HCT116 (cell line): ENCODE measurements at regions not wholly inside any gene's neighbourhood (a gene's known extent, or its start where the extent isn't known, plus 50 kb on each side); places are given as distances from the start of the nearest gene placed in this dataset.

ENCODE experiments used
- ATAC-seq: fragments of 200-7000 bp; cut with Tn5 transposase; 2 replicates; pipeline ENCODE4 v1.9.1; 2020; ENCODE audit warnings: mild to moderate bottlenecking, moderate library complexity
- BruUV-seq: library from RNA; stranded (reverse); fragments of 400-500 nt; replicated peaks from 2 replicates; lab custom pipeline; 2021; lab: Mats Ljungman, UMichigan
- CTCF ChIA-PET: fragments of 300-600 bp; sonication (Branson Sonifier 250); formaldehyde crosslinking; loops from one replicate; lab custom pipeline; 2021; ENCODE audit warnings: antibody characterized with exemption; lab: Charles Lee
- POLR2A ChIA-PET: fragments of 300-600, 350-600 bp; sonication (Branson Sonifier 250); formaldehyde crosslinking; loops from one replicate; lab custom pipeline; 2021; ENCODE audit warnings: antibody characterized with exemption; lab: Charles Lee
- RAD21 ChIA-PET, 2 experiments: fragments of 300-600 bp; sonication (Branson Sonifier 250); formaldehyde crosslinking; loops; one replicate each; lab custom pipeline; 2023; ENCODE audit warnings: low total read pairs in 2 of 2; ENCODE audit not compliant: uncharacterized antibody in 2 of 2, unreplicated experiment in 2 of 2, low non-redundant PET in 1 of 2; lab: Charles Lee
- DNase-seq: peaks from one replicate; pipeline ENCODE4 v3.0.0-alpha.2; 2010; ENCODE audit warnings: low read depth, low spot score
- H2AFZ ChIP-seq: fragments of 200-600 bp; shearing (Covaris generic), sonication (generic); 2 replicates; pipeline ENCODE4 v1.6.1; 2017; ENCODE audit warnings: low read depth, mixed run types, mixed read lengths, antibody characterized with exemption, low read length; ENCODE audit not compliant: poor library complexity, severe bottlenecking
- H3K27ac ChIP-seq: 2 replicates; pipeline ENCODE4 v1.5.1; 2012; ENCODE audit warnings: low read depth, low read length
- H3K27me3 ChIP-seq: fragments of 200-600 bp; sonication (generic); 2 replicates; pipeline ENCODE4 v1.6.1; 2016; ENCODE audit warnings: mixed run types, low read length, mixed read lengths; ENCODE audit not compliant: insufficient read depth
- H3K36me3 ChIP-seq, 2 experiments: fragments of 200-500 bp in 1 of 2; fragments of 200-600 bp in 1 of 2; sonication (Bioruptor generic) in 1 of 2; sonication (generic) in 1 of 2; 2 replicates each; pipeline versions ENCODE4 v1.5.1 to v1.6.1; 2014 to 2016; ENCODE audit warnings: low read length in 2 of 2, inconsistent platforms in 1 of 2, mixed read lengths in 1 of 2, mixed run types in 1 of 2; ENCODE audit not compliant: insufficient read depth in 2 of 2, control insufficient read depth in 1 of 2
- H3K4me1 ChIP-seq, 2 experiments: fragments of 200-600 bp in 1 of 2; sonication (generic) in 1 of 2; 2 replicates each; pipeline versions ENCODE4 v1.5.1 to v1.6.1; 2012 to 2017; ENCODE audit warnings: low read length in 2 of 2, inconsistent platforms in 1 of 2, mild to moderate bottlenecking in 1 of 2, mixed read lengths in 1 of 2, mixed run types in 1 of 2, moderate library complexity in 1 of 2; ENCODE audit not compliant: insufficient read depth in 2 of 2, control insufficient read depth in 1 of 2
- H3K4me2 ChIP-seq: fragments of 200-600 bp; sonication (generic); 2 replicates; pipeline ENCODE4 v1.6.1; 2017; ENCODE audit warnings: mixed run types, low read length, mixed read lengths
- H3K4me3 ChIP-seq, 2 experiments: fragments of 200-600 bp in 1 of 2; sonication (generic) in 1 of 2; replicated peaks in 1 of 2; 2 replicates each; pipeline ENCODE4 v1.5.1; 2011 to 2016; ENCODE audit warnings: low read length in 2 of 2, control low read depth in 1 of 2, low read depth in 1 of 2, mild to moderate bottlenecking in 1 of 2, mixed read lengths in 1 of 2, mixed run types in 1 of 2
- H3K79me2 ChIP-seq: fragments of 200-600 bp; sonication (generic); 2 replicates; pipeline ENCODE4 v1.6.1; 2017; ENCODE audit warnings: mild to moderate bottlenecking, mixed run types, low read length, moderate library complexity, mixed read lengths; ENCODE audit not compliant: insufficient read depth
- H3K9ac ChIP-seq: fragments of 200-600 bp; sonication (generic); 2 replicates; pipeline ENCODE4 v1.6.1; 2016; ENCODE audit warnings: low read length, mixed read lengths
- H3K9me2 ChIP-seq: fragments of 200-600 bp; sonication (generic), shearing (Covaris generic); 2 replicates; pipeline ENCODE4 v1.6.1; 2017; ENCODE audit warnings: mixed run types, mild to moderate bottlenecking, moderate library complexity; ENCODE audit not compliant: insufficient read depth
- H3K9me3 ChIP-seq, 2 experiments: fragments of 200-500 bp in 1 of 2; fragments of 200-600 bp in 1 of 2; sonication (Bioruptor generic) in 1 of 2; sonication (generic) in 1 of 2; 2 replicates each; pipeline ENCODE4 v1.6.1; 2014 to 2017; ENCODE audit warnings: low read length in 2 of 2, mixed read lengths in 2 of 2, inconsistent platforms in 1 of 2, low read depth in 1 of 2, mild to moderate bottlenecking in 1 of 2, mixed run types in 1 of 2, moderate library complexity in 1 of 2; ENCODE audit not compliant: control insufficient read depth in 1 of 2, insufficient read depth in 1 of 2
- H4K20me1 ChIP-seq: fragments of 200-600 bp; sonication (generic), shearing (Covaris generic); 2 replicates; pipeline ENCODE4 v1.6.1; 2017; ENCODE audit warnings: mixed run types, mild to moderate bottlenecking, moderate library complexity; ENCODE audit not compliant: insufficient read depth
- CEBPB ChIP-seq: IDR thresholded peaks from 2 replicates; pipeline ENCODE4 v1.6.1; 2012; ENCODE audit warnings: low read depth
- EGR1 ChIP-seq: IDR thresholded peaks from 2 replicates; pipeline ENCODE4 v1.6.1; 2012; ENCODE audit warnings: low read depth
- ELF1 ChIP-seq: IDR thresholded peaks from 2 replicates; pipeline ENCODE4 v1.6.1; 2012; ENCODE audit warnings: low read depth, borderline replicate concordance
- EZH2 ChIP-seq: fragments of 200-600 bp; sonication (generic); IDR thresholded peaks from 2 replicates; pipeline ENCODE4 v1.6.1; 2017; ENCODE audit warnings: antibody characterized with exemption, mixed run types
- EZH2phosphoT487 ChIP-seq: fragments of 200-600 bp; IDR thresholded peaks from 2 replicates; pipeline ENCODE4 v1.6.1; 2018; ENCODE audit warnings: antibody characterized with exemption, borderline replicate concordance
- FOSL1 ChIP-seq: IDR thresholded peaks from 2 replicates; pipeline ENCODE4 v1.6.1; 2012; ENCODE audit warnings: low read depth
- JUND ChIP-seq: IDR thresholded peaks from 2 replicates; pipeline ENCODE4 v1.6.1; 2012
- RAD21 ChIP-seq: IDR thresholded peaks from 2 replicates; pipeline ENCODE4 v1.6.1; 2012; ENCODE audit warnings: low read depth, mild to moderate bottlenecking
- SIN3A ChIP-seq: IDR thresholded peaks from 2 replicates; pipeline ENCODE4 v1.6.1; 2012; ENCODE audit warnings: low read depth
- SP1 ChIP-seq: IDR thresholded peaks from 2 replicates; pipeline ENCODE4 v1.6.1; 2012; ENCODE audit warnings: low read depth
- SRF ChIP-seq: IDR thresholded peaks from 2 replicates; pipeline ENCODE4 v1.6.1; 2012; ENCODE audit warnings: low read depth
- YY1 ChIP-seq: IDR thresholded peaks from 2 replicates; pipeline ENCODE4 v1.6.1; 2011; ENCODE audit warnings: low read length, low read depth, moderate library complexity, mild to moderate bottlenecking; ENCODE audit not compliant: insufficient replicate concordance; ENCODE audit errors: extremely low read depth
- ZFX ChIP-seq: fragments of 450-650 bp; IDR thresholded peaks from 2 replicates; pipeline ENCODE4 v1.6.1; 2017
- intact Hi-C: fragments of 100-400 bp; cut with micrococcal nuclease; formaldehyde crosslinking; loops from 2 replicates; pipeline ENCODE4 v1.10.0; 2022
- TF ChIP-seq, protein P1 (sequence below): IDR thresholded peaks from 2 replicates; pipeline ENCODE4 v1.6.1; 2012
- TF ChIP-seq, protein P2 (sequence below): IDR thresholded peaks from 2 replicates; pipeline ENCODE4 v1.6.1; 2011; ENCODE audit warnings: mild to moderate bottlenecking, low read length, moderate library complexity; ENCODE audit not compliant: insufficient replicate concordance; ENCODE audit errors: extremely low read depth
- TF ChIP-seq, protein P3 (sequence below), 3 experiments: fragments of 200-600 bp in 1 of 3; sonication (generic) in 1 of 3; IDR thresholded peaks in 2 of 3; conservative IDR thresholded peaks in 1 of 3; 2 replicates each; pipeline ENCODE4 v1.5.1; 2012 to 2017; ENCODE audit warnings: low read depth in 2 of 3, low read length in 2 of 3, antibody characterized with exemption in 1 of 3, borderline replicate concordance in 1 of 3, control low read depth in 1 of 3, mild to moderate bottlenecking in 1 of 3, mixed read lengths in 1 of 3, mixed run types in 1 of 3, moderate library complexity in 1 of 3; ENCODE audit not compliant: insufficient read depth in 1 of 3
- TF ChIP-seq, protein P4 (sequence below): IDR thresholded peaks from 2 replicates; pipeline ENCODE4 v1.6.1; 2012

DNA sequence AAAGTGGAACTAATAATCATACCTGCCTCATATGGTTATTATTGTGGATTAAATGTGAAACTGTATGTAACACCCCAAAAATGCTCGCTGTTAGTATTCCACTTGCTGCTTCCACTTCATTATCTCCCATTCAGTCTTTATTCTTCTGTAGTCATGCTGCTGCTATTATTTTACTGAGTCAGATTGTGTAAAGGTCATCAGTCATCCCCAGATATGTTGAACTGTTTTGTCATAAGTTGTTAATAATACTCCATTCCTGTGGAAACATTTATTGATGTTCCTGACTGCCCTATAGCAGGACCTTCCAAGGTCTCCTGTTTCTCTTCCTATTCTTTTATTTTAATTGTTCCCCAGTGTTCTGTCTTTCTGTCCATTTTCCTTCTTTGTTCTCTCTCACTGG, 1148.3 kb downstream of the EPHA7 start:
- Histone ChIP-seq H4K20me1 (no peaks in the 10 kb centered on the region), H3K27ac (no peak overlapping the region), H3K4me1 (no peaks in the 10 kb centered on the region), H3K79me2 (no peaks in the 10 kb centered on the region), H3K9me3 (peaks cover 4 to 19% of the 10 kb centered on the region in 2 experiments; a peak in 2 of 4 replicates), H3K4me2 (no peak overlapping the region), H3K4me3 (no peak overlapping the region), H3K9ac (no peak overlapping the region), H3K9me2 (no peaks in the 10 kb centered on the region), H3K36me3 (no peaks in the 10 kb centered on the region), H2AFZ (no peak overlapping the region), H3K27me3 (no peaks in the 10 kb centered on the region)
- ChIA-PET POLR2A (no interaction called here), CTCF (no interaction called here), RAD21 (no interaction called here)
- no TSS peak for BruUV-seq
- intact Hi-C loops = no loop called here
- no peak for ATAC-seq
- TF ChIP-seq, protein P1, sequence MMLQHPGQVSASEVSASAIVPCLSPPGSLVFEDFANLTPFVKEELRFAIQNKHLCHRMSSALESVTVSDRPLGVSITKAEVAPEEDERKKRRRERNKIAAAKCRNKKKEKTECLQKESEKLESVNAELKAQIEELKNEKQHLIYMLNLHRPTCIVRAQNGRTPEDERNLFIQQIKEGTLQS = no peak
- TF ChIP-seq EZH2phosphoT487 (no peak), FOSL1 (no peak), JUND (no peak), ELF1 (no peak), YY1 (no peak), SP1 (no peak), EZH2 (no peak), RAD21 (no peak), SIN3A (no peak), CEBPB (no peak), EGR1 (no peak), SRF (no peak), ZFX (no peak)
- TF ChIP-seq, protein P2, sequence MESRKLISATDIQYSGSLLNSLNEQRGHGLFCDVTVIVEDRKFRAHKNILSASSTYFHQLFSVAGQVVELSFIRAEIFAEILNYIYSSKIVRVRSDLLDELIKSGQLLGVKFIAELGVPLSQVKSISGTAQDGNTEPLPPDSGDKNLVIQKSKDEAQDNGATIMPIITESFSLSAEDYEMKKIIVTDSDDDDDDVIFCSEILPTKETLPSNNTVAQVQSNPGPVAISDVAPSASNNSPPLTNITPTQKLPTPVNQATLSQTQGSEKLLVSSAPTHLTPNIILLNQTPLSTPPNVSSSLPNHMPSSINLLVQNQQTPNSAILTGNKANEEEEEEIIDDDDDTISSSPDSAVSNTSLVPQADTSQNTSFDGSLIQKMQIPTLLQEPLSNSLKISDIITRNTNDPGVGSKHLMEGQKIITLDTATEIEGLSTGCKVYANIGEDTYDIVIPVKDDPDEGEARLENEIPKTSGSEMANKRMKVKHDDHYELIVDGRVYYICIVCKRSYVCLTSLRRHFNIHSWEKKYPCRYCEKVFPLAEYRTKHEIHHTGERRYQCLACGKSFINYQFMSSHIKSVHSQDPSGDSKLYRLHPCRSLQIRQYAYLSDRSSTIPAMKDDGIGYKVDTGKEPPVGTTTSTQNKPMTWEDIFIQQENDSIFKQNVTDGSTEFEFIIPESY = no peak
- TF ChIP-seq, protein P3, sequence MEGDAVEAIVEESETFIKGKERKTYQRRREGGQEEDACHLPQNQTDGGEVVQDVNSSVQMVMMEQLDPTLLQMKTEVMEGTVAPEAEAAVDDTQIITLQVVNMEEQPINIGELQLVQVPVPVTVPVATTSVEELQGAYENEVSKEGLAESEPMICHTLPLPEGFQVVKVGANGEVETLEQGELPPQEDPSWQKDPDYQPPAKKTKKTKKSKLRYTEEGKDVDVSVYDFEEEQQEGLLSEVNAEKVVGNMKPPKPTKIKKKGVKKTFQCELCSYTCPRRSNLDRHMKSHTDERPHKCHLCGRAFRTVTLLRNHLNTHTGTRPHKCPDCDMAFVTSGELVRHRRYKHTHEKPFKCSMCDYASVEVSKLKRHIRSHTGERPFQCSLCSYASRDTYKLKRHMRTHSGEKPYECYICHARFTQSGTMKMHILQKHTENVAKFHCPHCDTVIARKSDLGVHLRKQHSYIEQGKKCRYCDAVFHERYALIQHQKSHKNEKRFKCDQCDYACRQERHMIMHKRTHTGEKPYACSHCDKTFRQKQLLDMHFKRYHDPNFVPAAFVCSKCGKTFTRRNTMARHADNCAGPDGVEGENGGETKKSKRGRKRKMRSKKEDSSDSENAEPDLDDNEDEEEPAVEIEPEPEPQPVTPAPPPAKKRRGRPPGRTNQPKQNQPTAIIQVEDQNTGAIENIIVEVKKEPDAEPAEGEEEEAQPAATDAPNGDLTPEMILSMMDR (IDR thresholded peaks at IDR 0.05 in 2 of 3, conservative IDR thresholded peaks at IDR 0.05 in 1 of 3; ENCODE audit: borderline replicate concordance in 1 of 3, insufficient read depth in 1 of 3, low read depth in 2 of 3, low read length in 2 of 3) = no peak
- TF ChIP-seq, protein P4, sequence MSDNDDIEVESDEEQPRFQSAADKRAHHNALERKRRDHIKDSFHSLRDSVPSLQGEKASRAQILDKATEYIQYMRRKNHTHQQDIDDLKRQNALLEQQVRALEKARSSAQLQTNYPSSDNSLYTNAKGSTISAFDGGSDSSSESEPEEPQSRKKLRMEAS = no peak
- no peak for DNase-seq
